ENCODE measurements at regions not wholly inside any gene's neighbourhood (a gene's known extent, or its start where the extent isn't known, plus 50 kb on each side); places are given as distances from the start of the nearest gene placed in this dataset.

DNA sequence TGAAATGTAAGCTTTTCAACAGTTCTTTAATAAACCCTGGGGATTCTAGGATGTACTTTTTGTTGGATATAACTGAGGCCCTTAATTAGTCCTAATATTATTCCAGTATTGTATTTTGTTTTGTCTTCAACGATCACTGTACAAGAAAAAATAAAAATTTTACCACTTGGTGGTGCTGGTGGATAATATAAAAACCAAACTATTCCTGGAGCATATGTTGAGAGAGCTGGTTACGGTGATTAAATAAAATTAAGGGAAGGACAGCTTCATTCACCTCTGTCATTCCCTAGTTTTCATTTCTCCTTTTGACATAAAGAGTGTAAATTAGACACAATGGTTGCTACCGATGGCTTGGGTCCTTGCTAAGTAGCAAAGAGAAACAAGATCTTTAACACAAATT lies 598.6 kb upstream of the PCDH20 start:
- DNase-seq (ENCODE audit: low spot score), result no peak

GRCh38 chr13:62003452-62003851 lies 587.8 kb upstream of the PCDH20 start:
- no peak for DNase-seq (ENCODE audit: low spot score)

- DNase-seq (ENCODE audit: low spot score), result no peak
Measured at GRCh38 chr13:61994174-61994573, 578.5 kb upstream of the PCDH20 start.

GRCh38 chr13:61989978-61990377 lies 574.3 kb upstream of the PCDH20 start:
- DNase-seq (ENCODE audit: low spot score), result no peak

DNA sequence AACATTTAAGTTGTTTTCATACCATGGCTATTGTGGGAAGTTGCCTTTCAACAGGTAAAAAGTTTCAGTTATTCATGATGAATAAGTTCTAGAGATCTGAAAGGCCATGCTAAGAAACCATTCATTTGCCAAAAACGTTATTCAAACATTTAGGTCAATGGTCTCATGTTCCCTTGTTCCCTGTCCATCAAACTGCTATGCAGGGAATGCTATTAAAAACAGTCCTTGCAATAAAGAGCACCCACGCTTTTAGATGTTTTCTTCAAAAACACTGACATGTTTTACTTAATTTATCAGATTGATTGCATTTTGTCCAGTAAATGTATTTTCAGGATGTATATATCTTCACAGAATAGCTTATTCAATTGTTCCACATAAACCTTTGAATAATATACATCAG lies 573.2 kb upstream of the PCDH20 start:
- DNase-seq (ENCODE audit: low spot score), result no peak

DNA sequence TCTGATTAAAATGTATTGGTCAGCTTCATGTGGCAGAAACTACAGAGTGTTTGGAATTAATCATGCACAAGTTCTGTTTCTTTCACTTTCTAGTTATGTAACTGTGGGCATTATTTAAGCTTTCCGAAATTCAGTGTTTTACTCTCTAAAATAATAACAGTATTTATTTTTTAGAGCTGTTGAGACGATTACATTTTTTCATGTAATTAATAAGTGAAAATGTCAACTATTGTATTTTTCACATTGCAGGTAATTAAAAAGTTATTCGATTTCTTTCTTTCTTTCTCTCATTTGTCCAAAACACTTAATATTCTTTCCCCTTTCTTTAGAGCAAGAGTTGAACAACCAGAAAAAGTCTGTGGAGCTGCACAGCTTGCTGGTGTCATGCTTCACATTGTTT lies 559.4 kb upstream of the PCDH20 start:
- no peak for DNase-seq (ENCODE audit: low spot score)

GRCh38 chr13:61965756-61966155 lies 550.1 kb upstream of the PCDH20 start:
- DNase-seq (ENCODE audit: low spot score), result no peak

- no peak for DNase-seq (ENCODE audit: low spot score)
Measured at GRCh38 chr13:61960981-61961380, 545.3 kb upstream of the PCDH20 start.

DNA sequence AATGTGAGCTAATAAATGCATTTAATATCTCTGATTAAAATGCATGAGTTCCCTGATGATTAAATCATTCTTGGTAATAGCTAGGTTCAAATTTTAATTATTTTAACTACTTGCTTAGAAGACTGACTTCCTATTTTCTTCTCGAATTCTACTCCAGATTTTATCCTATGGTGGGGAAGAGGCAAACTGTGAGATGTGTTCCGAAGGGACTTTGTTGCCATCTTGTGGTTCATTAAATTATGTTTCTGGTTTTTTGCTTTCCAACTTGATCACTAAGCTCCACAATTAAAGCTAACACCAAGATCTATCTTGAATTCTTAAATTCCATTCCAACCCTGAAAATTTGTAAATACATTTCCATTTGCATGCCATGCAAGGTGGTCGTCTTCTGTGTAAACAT lies 538.4 kb upstream of the PCDH20 start:
- peak; percentile 24 for DNase-seq (ENCODE audit: low spot score)

- no peak for DNase-seq (ENCODE audit: low spot score)
Measured at GRCh38 chr13:61950828-61951227, 535.2 kb upstream of the PCDH20 start.

DNA sequence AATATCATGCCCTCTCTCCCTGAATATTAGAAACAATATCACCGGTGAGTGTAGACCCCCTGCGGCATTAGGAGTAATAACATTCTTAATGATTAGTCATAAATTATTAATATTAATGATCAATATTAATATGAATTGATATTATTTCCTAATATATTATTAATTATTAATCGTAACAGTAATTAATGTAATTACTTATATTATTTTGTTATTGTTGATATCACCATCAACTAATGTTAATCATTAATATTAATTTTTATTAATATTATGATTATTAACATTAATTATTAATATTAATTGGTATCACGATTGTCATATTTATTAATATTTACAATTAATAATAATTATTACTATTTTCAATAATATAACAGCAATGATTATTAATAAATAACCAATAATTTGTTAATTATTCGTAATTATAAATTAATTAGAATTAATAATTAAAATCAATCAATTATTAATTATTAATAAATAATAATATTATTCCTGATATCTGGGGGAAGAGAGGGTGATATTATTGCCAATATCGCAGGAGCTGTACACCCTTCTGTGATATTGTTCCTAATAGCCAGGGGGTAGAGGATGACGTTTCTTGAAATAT lies 528.8 kb upstream of the PCDH20 start:
- no peak for DNase-seq (ENCODE audit: low spot score)

DNA sequence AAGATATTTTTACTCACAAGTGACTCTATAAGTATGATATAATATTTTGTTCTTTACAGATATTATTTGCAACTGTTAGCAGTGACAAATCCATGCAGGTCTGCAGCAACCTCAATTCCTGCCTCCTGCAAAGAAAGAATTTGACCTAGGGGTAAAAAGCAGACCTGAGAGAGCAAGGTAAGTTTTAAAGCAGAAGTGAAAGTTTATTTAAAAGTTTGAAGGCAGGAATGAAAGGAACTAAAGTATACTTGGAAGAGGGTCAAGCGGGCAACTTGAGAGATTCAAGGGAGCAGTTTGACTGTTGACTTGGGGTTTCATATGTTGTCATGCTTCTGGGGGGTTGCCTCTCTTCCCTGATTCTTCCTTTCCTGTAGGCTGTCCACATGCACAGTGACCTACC lies 520.1 kb upstream of the PCDH20 start:
- no peak for DNase-seq (ENCODE audit: low spot score)

- no peak for DNase-seq (ENCODE audit: low spot score)
Measured at GRCh38 chr13:61927648-61928047, 512.0 kb upstream of the PCDH20 start.

DNA sequence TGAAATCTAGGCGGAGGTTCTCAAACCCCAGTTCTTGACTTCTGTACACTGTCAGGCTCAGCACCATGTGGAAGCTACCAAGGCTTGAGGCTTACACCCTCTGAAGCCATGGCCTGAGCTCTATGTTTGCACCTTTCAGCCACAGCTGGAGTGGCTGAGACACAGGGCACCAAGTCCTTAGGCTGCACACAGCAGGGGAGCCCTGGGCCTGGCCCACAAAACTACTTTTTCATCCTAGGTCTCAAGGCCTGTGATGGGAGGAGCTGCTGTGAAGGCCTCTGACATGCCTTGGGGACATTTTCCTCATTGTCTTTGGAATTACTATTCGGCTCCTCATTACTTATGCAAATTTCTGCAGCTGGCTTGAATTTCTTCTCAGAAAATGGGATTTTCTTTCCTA lies 503.2 kb upstream of the PCDH20 start:
- DNase-seq (ENCODE audit: low spot score), result no peak

DNA sequence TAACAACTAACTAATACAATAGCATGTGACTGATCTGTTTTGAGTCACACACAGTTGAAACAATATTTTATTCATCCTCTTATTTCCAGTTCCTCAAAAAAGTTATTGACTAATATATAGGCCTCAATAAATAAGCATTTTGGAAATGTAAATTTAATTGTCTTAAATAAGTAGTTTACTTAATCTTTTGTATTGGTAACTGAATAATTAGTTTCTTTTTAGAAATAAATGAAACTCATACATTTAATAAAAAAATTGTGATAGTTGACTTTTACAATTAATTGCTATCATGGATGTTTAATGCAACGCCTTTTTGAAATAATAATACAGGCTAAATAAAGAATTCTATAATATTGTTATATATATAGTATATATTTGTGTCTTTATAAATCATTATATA lies 500.8 kb upstream of the PCDH20 start:
- DNase-seq (ENCODE audit: low spot score), result no peak

DNA sequence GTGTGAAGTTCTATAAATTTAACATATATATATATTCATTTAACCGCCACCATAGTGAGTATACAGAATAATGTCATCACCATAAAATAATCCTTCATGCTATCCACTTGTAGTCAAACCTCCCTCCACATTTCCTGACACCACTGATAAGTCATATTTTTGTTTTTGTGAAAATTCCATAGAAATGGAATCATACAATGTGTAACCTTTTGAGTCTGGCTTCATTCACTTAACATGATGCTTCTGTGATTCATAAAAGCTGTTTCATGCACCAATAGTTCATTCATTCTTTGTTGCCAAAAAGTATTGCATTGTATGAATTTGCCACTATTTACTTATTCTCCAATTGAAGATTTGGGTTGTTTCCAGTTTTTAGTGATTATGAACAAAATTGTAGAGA lies 497.5 kb upstream of the PCDH20 start:
- DNase-seq (ENCODE audit: low spot score), result no peak

GRCh38 chr13:61908906-61909615 lies 493.4 kb upstream of the PCDH20 start:
- no peak for DNase-seq (ENCODE audit: low spot score)

GRCh38 chr13:61905054-61905453 lies 489.4 kb upstream of the PCDH20 start:
- DNase-seq (ENCODE audit: low spot score), result no peak

- DNase-seq (ENCODE audit: low spot score), result no peak
Measured at GRCh38 chr13:61901946-61902541, 486.4 kb upstream of the PCDH20 start.

DNA sequence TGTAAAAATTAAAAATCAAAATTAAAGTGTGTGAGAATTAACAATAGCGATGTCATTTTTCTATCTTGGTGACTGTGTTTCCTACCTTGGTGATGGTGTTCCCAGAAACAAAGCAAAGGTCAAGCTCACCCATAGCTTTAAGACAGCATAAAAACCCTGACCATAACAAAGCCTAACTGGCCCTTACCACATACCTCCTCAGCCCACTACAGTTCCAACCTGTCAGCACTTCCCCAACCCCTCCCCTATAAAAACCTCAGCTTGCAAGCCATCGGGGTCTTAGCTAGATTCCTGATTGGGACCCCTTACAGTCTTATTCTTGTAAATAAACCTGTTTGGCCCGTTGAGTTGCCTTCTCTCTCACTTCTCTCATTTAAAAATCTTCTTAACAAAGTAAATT lies 484.4 kb upstream of the PCDH20 start:
- DNase-seq (ENCODE audit: low spot score), result peak; percentile 32

- no peak for DNase-seq (ENCODE audit: low spot score)
Measured at GRCh38 chr13:61898207-61898606, 482.6 kb upstream of the PCDH20 start.

DNA sequence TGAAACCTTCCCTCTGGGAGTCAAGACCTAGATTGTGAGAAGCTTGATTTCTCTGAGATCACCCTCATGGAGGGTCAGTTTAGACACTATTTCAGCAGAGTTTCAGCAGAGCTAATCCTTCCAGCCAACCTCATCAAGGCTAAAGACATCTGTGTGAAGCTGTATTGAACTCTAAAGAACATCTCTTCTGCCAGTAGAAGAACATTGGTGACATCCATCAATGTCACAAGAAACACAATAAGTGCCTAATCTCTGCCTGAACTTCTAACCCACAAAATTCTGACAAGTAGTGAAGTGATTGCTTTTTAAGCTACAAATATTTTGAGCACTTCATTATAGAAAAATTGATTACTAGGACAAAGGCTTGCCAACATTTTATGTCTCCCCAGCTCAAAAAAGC lies 475.8 kb upstream of the PCDH20 start:
- DNase-seq (ENCODE audit: low spot score), result no peak

GRCh38 chr13:61884830-61885229 lies 469.2 kb upstream of the PCDH20 start:
- DNase-seq (ENCODE audit: low spot score), result no peak
